GM18858 (cell line): ENCODE measurements at regions not wholly inside any gene's neighbourhood (a gene's known extent, or its start where the extent isn't known, plus 50 kb on each side); places are given as distances from the start of the nearest gene placed in this dataset.
"Not testable (repeated sequence)": the region's sequence is repeated elsewhere in the genome, so short reads cannot be mapped to it uniquely, and the experiment has no call there.

Experiments used
- ATAC-seq: cut with Tn5 transposase; IDR thresholded peaks from one replicate; pipeline ENCODE4 v1.9.1; 2021; ENCODE audit not compliant: unreplicated experiment

- no peak for ATAC-seq
These were observed 268.5 kb upstream of the CCL2 start for GRCh38 chr17:33986566-33986965.

GRCh38 chr17:33987162-33987561 is 267.9 kb upstream of the CCL2 start:
- no peak for ATAC-seq

GRCh38 chr17:33989361-33990148 is 265.5 kb upstream of the CCL2 start:
- no peak for ATAC-seq

GRCh38 chr17:33990943-33991706 is 264.0 kb upstream of the CCL2 start:
- ATAC-seq = no peak

GRCh38 chr17:33992113-33992512 is 263.0 kb upstream of the CCL2 start:
- no peak for ATAC-seq

GRCh38 chr17:34000639-34001038 is 254.4 kb upstream of the CCL2 start:
- no peak for ATAC-seq

GRCh38 chr17:34001246-34001645 is 253.8 kb upstream of the CCL2 start:
- no peak for ATAC-seq

GRCh38 chr17:34006126-34006525 is 249.0 kb upstream of the CCL2 start:
- ATAC-seq = no peak

- ATAC-seq = no peak
These were observed 247.0 kb upstream of the CCL2 start for GRCh38 chr17:34008125-34008524.

- ATAC-seq = no peak
These were observed 245.2 kb upstream of the CCL2 start for GRCh38 chr17:34009912-34010311.

- ATAC-seq = no peak
These were observed 244.6 kb upstream of the CCL2 start for GRCh38 chr17:34010534-34010933.

GRCh38 chr17:34011599-34011998 is 243.5 kb upstream of the CCL2 start:
- ATAC-seq = no peak

- ATAC-seq = no peak
These were observed 242.2 kb upstream of the CCL2 start for GRCh38 chr17:34012709-34013375.

- ATAC-seq = no peak
These were observed 239.8 kb upstream of the CCL2 start for GRCh38 chr17:34015253-34015652.

GRCh38 chr17:34024386-34024785 is 230.7 kb upstream of the CCL2 start:
- no peak for ATAC-seq

- ATAC-seq = no peak
These were observed 230.1 kb upstream of the CCL2 start for GRCh38 chr17:34024806-34025551.

- not testable (repeated sequence) for ATAC-seq
These were observed 224.5 kb upstream of the CCL2 start for GRCh38 chr17:34030601-34031000.

- not testable (repeated sequence) for ATAC-seq
These were observed 222.8 kb upstream of the CCL2 start for GRCh38 chr17:34032305-34032704.

- ATAC-seq = not testable (repeated sequence)
These were observed 216.3 kb upstream of the CCL2 start for GRCh38 chr17:34038786-34039185.

GRCh38 chr17:34039213-34039612 is 215.9 kb upstream of the CCL2 start:
- not testable (repeated sequence) for ATAC-seq
